ENCODE measurements at regions not wholly inside any gene's neighbourhood (a gene's known extent, or its start where the extent isn't known, plus 50 kb on each side); places are given as distances from the start of the nearest gene placed in this dataset.
"Not testable (repeated sequence)": the region's sequence is repeated elsewhere in the genome, so short reads cannot be mapped to it uniquely, and the experiment has no call there.

GRCh38 chr14:62505045-62505444, 540.2 kb downstream of the KCNH5 start:
- H3K4me1 Mint-ChIP-seq, result no peaks in the 10 kb centered on the region
- no peak overlapping the region for H3K27ac Mint-ChIP-seq
- no peak overlapping the region for H3K4me3 Mint-ChIP-seq
- H3K36me3 Mint-ChIP-seq (ENCODE audit: low read depth), result no peaks in the 10 kb centered on the region
- H3K9me3 Mint-ChIP-seq, result peaks cover 22% of the 10 kb centered on the region
- H3K27me3 Mint-ChIP-seq (ENCODE audit: low read depth, poor library complexity), result no peaks in the 10 kb centered on the region
- TF ChIP-seq CTCF (IDR thresholded peaks at IDR 0.05), result no peak
- no peak for DNase-seq

GRCh38 chr14:62521309-62521708, 523.9 kb downstream of the KCNH5 start:
- not testable (repeated sequence) for DNase-seq; H3K27ac Mint-ChIP-seq; H3K4me1 Mint-ChIP-seq; H3K27me3 Mint-ChIP-seq (ENCODE audit: low read depth, poor library complexity); H3K4me3 Mint-ChIP-seq
- Mint-ChIP-seq H3K9me3 (peaks cover 63% of the 10 kb centered on the region), H3K36me3 (ENCODE audit: low read depth) (peaks cover 22% of the 10 kb centered on the region)

GRCh38 chr14:62528296-62528695, 517.0 kb downstream of the KCNH5 start:
- DNase-seq, result no peak
- Mint-ChIP-seq H3K4me1 (no peaks in the 10 kb centered on the region), H3K9me3 (peaks cover 25% of the 10 kb centered on the region), H3K4me3 (no peak overlapping the region), H3K27me3 (ENCODE audit: low read depth, poor library complexity) (no peaks in the 10 kb centered on the region), H3K36me3 (ENCODE audit: low read depth) (no peaks in the 10 kb centered on the region), H3K27ac (no peak overlapping the region)
- TF ChIP-seq CTCF (IDR thresholded peaks at IDR 0.05), result no peak

- Mint-ChIP-seq H3K4me1 (no peaks in the 10 kb centered on the region), H3K27me3 (ENCODE audit: low read depth, poor library complexity) (peaks cover 3% of the 10 kb centered on the region)
- DNase-seq, result no peak
These were observed 513.1 kb downstream of the KCNH5 start for GRCh38 chr14:62532181-62532580.

GRCh38 chr14:62546862-62547474, 498.3 kb downstream of the KCNH5 start:
- peaks cover 48% of the 10 kb centered on the region for H3K9me3 Mint-ChIP-seq
- TF ChIP-seq CTCF (IDR thresholded peaks at IDR 0.05), result no peak
- peaks cover 30% of the 10 kb centered on the region for H3K36me3 Mint-ChIP-seq (ENCODE audit: low read depth)
- H3K4me1 Mint-ChIP-seq, result no peaks in the 10 kb centered on the region
- H3K27me3 Mint-ChIP-seq (ENCODE audit: low read depth, poor library complexity), result no peaks in the 10 kb centered on the region
- H3K27ac Mint-ChIP-seq, result peak overlapping the region; percentile 62
- no peak for DNase-seq
- no peak overlapping the region for H3K4me3 Mint-ChIP-seq

More at GRCh38 chr14:62532181-62532580, 513.1 kb downstream of the KCNH5 start:
- H3K27ac Mint-ChIP-seq, result no peak overlapping the region
- H3K36me3 Mint-ChIP-seq (ENCODE audit: low read depth), result no peaks in the 10 kb centered on the region
- H3K4me3 Mint-ChIP-seq, result no peak overlapping the region
- peaks cover 10% of the 10 kb centered on the region for H3K9me3 Mint-ChIP-seq
- TF ChIP-seq CTCF (IDR thresholded peaks at IDR 0.05), result no peak

GRCh38 chr14:62557416-62557815, 487.8 kb downstream of the KCNH5 start:
- no peak overlapping the region for H3K27ac Mint-ChIP-seq
- no peak for TF ChIP-seq CTCF (IDR thresholded peaks at IDR 0.05)
- no peaks in the 10 kb centered on the region for H3K4me1 Mint-ChIP-seq
- H3K27me3 Mint-ChIP-seq (ENCODE audit: low read depth, poor library complexity), result no peaks in the 10 kb centered on the region
- no peak for DNase-seq
- no peak overlapping the region for H3K4me3 Mint-ChIP-seq
- H3K36me3 Mint-ChIP-seq (ENCODE audit: low read depth), result no peaks in the 10 kb centered on the region
- H3K9me3 Mint-ChIP-seq, result peaks cover 23% of the 10 kb centered on the region
